ENCODE measurements at regions not wholly inside any gene's neighbourhood (a gene's known extent, or its start where the extent isn't known, plus 50 kb on each side); places are given as distances from the start of the nearest gene placed in this dataset.

- TF ChIP-seq CTCF (IDR thresholded peaks at IDR 0.05) (no peak), POLR2A (IDR thresholded peaks at IDR 0.05) (no peak)
Measured at GRCh38 chr11:91178366-91178765, 955.5 kb upstream of the CHORDC1 start.
